WTC11 (cell line): ENCODE measurements at regions not wholly inside any gene's neighbourhood (a gene's known extent, or its start where the extent isn't known, plus 50 kb on each side); places are given as distances from the start of the nearest gene placed in this dataset.

Source experiments
- ESRRA ChIP-seq: sonication (generic); formaldehyde crosslinking; IDR thresholded peaks from 2 replicates; pipeline ENCODE4 v1.8.1; 2022; ENCODE audit warnings: mild to moderate bottlenecking, missing genetic modification reagents, borderline replicate concordance
- MAX ChIP-seq: sonication (generic); formaldehyde crosslinking; IDR thresholded peaks from 2 replicates; pipeline ENCODE4 v1.8.0; 2022; ENCODE audit warnings: mild to moderate bottlenecking, missing genetic modification reagents
- MLX ChIP-seq: sonication (generic); formaldehyde crosslinking; IDR thresholded peaks from 2 replicates; pipeline ENCODE4 v1.8.1; 2023; ENCODE audit warnings: mild to moderate bottlenecking, missing genetic modification reagents, moderate library complexity
- TCF7 ChIP-seq: sonication (generic); formaldehyde crosslinking; IDR thresholded peaks from 2 replicates; pipeline ENCODE4 v1.8.0; 2022; ENCODE audit warnings: mild to moderate bottlenecking, low read depth, missing genetic modification reagents, moderate library complexity
- TF ChIP-seq, protein P1 (sequence below): fragments of 200-600 bp; IDR thresholded peaks from 2 replicates; pipeline ENCODE4 v1.8.0; 2022; ENCODE audit warnings: antibody characterized with exemption

DNA sequence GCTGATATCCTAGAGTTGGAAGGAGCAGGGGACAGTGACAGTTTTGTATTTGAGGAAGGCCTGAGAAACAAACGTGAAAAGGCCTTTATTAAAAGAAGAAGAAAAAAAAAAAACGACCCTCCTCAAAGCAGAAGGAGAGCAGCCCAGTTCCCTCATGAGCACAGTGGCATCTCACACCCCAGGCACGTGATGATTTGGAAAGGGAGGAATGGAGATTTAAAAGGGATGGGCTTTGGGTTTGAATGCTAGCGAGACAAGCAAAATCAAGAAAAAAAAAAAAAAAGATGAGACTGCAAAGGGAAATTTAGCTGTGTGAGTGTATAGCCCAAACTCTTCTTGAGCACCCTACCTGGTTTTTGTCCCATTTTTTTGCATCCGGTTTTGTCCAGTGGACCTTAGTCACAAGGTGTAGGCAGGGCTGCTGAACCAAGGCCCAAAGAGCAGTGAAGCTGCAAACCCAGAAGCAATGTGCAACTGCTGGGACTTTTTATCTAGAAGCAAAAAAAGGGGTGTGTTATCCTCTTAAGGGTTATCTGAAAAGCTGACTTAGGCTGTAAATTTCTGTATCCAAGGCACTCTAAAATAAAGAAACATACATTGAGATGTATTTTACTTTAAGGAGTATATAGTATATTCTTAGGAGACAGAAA lies 54.5 kb upstream of the RREB1 start:
- no peak for TF ChIP-seq ESRRA
- TF ChIP-seq, protein P1, sequence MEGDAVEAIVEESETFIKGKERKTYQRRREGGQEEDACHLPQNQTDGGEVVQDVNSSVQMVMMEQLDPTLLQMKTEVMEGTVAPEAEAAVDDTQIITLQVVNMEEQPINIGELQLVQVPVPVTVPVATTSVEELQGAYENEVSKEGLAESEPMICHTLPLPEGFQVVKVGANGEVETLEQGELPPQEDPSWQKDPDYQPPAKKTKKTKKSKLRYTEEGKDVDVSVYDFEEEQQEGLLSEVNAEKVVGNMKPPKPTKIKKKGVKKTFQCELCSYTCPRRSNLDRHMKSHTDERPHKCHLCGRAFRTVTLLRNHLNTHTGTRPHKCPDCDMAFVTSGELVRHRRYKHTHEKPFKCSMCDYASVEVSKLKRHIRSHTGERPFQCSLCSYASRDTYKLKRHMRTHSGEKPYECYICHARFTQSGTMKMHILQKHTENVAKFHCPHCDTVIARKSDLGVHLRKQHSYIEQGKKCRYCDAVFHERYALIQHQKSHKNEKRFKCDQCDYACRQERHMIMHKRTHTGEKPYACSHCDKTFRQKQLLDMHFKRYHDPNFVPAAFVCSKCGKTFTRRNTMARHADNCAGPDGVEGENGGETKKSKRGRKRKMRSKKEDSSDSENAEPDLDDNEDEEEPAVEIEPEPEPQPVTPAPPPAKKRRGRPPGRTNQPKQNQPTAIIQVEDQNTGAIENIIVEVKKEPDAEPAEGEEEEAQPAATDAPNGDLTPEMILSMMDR: no peak
- TF ChIP-seq TCF7: no peak
- no peak for TF ChIP-seq MLX (CRISPR knock-in tag)
- TF ChIP-seq MAX: no peak
